ENCODE measurements at regions not wholly inside any gene's neighbourhood (a gene's known extent, or its start where the extent isn't known, plus 50 kb on each side); places are given as distances from the start of the nearest gene placed in this dataset.

DNA sequence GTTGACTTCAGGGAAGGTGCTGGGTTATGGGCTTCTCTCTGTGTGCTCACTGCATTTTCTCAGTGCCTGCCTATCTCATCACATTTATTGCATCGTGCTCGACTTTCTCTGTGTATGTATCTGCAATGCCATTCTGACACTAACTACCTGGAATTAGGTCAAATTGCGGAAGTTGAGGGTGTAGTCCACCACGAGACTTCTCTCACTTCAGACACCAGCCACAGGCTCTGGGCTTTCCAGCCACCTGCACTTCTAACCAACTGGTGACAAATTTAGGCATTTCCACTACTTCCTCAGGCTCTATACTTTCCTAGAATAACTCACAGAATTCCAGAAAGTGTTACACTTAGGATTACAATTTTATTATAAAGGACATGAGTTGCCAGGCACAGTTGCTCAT lies 188.6 kb upstream of the ZNF608 start:
- TF ChIP-seq, protein P1, sequence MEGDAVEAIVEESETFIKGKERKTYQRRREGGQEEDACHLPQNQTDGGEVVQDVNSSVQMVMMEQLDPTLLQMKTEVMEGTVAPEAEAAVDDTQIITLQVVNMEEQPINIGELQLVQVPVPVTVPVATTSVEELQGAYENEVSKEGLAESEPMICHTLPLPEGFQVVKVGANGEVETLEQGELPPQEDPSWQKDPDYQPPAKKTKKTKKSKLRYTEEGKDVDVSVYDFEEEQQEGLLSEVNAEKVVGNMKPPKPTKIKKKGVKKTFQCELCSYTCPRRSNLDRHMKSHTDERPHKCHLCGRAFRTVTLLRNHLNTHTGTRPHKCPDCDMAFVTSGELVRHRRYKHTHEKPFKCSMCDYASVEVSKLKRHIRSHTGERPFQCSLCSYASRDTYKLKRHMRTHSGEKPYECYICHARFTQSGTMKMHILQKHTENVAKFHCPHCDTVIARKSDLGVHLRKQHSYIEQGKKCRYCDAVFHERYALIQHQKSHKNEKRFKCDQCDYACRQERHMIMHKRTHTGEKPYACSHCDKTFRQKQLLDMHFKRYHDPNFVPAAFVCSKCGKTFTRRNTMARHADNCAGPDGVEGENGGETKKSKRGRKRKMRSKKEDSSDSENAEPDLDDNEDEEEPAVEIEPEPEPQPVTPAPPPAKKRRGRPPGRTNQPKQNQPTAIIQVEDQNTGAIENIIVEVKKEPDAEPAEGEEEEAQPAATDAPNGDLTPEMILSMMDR (conservative IDR thresholded peaks at IDR 0.05; ENCODE audit: low read depth, low read length), result no peak
- no peak overlapping the region for H3K4me3 ChIP-seq (ENCODE audit: low read depth, low read length)
- DNase-seq (ENCODE audit: low read depth), result no peak

- H3K4me3 ChIP-seq (ENCODE audit: low read depth, low read length), result no peak overlapping the region
- TF ChIP-seq, protein P1 (conservative IDR thresholded peaks at IDR 0.05; ENCODE audit: low read depth, low read length), result no peak
Measured at GRCh38 chr5:124936626-124936933, 190.1 kb upstream of the ZNF608 start.

DNA sequence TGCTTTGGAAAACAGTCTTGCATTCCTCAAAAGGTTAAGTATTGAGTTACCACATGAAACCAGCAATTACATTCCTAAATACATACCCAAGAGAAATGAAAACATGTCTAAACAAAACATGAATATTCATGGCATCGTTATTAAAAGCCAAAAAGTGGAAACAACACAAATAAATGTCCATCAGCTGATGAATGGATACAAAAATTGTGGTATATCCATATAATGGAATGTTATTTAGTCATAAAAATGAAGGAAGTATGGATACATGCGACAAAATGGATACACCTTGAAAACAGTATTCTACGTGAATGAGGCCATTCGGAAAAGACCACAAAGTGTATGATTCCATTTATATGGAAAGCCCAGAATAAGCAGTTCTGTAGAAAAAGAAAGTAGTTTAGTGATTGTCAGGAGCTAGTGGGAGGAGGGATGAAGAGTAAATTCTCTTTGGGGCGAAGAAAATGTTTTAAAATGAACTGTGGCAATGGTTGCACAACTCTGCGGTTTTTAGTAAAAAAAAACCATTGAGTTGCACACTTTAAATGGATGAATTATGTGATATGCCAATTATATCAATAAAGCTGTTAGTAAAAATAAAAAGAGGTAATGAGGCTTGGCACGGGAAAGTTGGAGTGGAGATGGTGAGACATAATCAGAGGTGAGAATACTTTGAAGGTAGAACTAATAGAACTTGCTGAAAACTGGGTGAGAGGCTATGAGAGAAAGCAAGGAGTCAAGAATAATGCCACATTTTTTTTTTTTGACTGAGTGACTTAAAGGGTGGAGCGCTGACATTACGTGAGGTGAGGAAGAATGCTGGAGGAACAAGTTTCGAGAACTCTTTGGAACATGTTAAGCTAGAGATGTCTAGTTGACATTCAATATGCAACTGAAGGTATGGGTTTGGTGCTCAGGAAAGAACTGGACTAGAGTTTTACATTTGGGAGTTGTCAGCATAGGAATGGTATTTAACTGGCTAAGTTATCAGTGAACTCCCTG lies 194.9 kb upstream of the ZNF608 start:
- H3K4me3 ChIP-seq (ENCODE audit: low read depth, low read length), result no peak overlapping the region
- no peak for DNase-seq (ENCODE audit: low read depth)
- TF ChIP-seq, protein P1 (conservative IDR thresholded peaks at IDR 0.05; ENCODE audit: low read depth, low read length), result no peak

More at GRCh38 chr5:124936626-124936933, 190.1 kb upstream of the ZNF608 start:
- no peak for DNase-seq (ENCODE audit: low read depth)

DNA sequence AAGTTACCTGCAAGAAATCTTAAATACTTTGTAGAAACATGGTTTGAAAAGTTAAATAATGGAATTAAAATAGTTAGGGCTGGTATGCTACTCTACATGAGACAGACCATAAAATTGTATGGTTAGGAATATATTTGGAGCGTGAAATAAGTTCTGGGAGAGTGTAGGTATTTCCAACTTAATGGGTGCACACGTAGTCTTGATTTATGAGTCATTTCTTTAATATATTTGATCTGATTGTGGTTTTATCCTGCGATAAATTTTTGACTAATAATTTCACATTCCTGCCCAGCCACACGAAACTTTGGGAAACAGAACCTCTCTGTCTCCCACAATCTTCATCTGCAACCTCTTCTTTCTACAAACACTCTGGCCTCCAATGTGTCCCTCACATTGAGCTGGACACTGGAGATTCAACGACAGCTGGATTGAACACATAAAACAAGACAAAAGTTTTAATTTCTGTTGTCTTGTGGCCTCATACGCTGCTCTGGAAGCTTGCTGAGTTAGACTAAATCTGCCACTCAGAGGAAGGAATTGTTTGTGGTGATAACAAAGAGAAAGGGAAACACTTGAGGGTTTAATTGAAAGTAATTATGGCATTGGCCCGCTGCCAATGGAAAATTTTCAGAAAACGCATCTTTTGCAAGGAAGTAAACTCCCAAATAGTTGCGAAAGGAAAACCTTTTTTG lies 201.8 kb upstream of the ZNF608 start:
- no peak overlapping the region for H3K4me3 ChIP-seq (ENCODE audit: low read depth, low read length)
- no peak for DNase-seq (ENCODE audit: low read depth)
- TF ChIP-seq, protein P1 (conservative IDR thresholded peaks at IDR 0.05; ENCODE audit: low read depth, low read length), result no peak

DNA sequence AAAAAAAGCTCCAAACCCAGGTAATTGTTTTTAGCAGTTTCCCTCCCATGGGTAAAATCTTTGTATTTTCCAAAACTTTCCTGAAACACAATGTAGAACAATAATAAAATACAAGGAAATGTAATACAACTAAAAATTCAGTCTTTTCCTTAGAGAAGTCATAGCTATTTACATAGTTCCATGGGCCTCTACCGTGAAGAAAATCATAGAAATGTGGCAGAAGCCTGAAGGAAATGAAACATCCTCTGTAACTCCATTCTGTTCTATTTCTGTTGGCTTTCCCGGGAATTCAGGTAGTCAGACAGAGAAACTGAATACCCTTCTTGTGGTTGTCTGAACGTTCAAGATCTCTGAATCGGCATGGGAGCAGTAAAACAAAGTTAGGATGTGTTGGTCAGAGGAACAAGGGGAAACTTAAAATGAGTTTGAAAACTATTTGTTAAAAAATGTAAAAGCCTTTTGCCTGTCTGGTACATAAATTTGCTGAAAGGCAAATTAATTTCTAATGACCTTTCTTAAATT lies 202.4 kb upstream of the ZNF608 start:
- DNase-seq (ENCODE audit: low read depth), result no peak
- no peak overlapping the region for H3K4me3 ChIP-seq (ENCODE audit: low read depth, low read length)
- TF ChIP-seq, protein P1 (conservative IDR thresholded peaks at IDR 0.05; ENCODE audit: low read depth, low read length), result no peak

- H3K4me3 ChIP-seq (ENCODE audit: low read depth, low read length), result no peak overlapping the region
- DNase-seq (ENCODE audit: low read depth), result no peak
- TF ChIP-seq, protein P1 (conservative IDR thresholded peaks at IDR 0.05; ENCODE audit: low read depth, low read length), result no peak
Measured at GRCh38 chr5:124949862-124950261, 203.4 kb upstream of the ZNF608 start.
